Stimulated activated CD8-positive, alpha-beta memory T cell treated with anti-CD3 and anti-CD28 coated beads, Interleukin-15, amount 100 ng/mL, for 24 hours (primary cell): ENCODE measurements at regions not wholly inside any gene's neighbourhood (a gene's known extent, or its start where the extent isn't known, plus 50 kb on each side); places are given as distances from the start of the nearest gene placed in this dataset.
"Not testable (repeated sequence)": the region's sequence is repeated elsewhere in the genome, so short reads cannot be mapped to it uniquely, and the experiment has no call there.

ENCODE experiments used
- DNase-seq: peaks from one replicate; pipeline ENCODE4 v3.0.0-alpha.2; 2020; ENCODE audit warnings: low read depth

- no peak for DNase-seq
These were observed 268.2 kb downstream of the SH3GL2 start for GRCh38 chr9:17846948-17847655.

DNA sequence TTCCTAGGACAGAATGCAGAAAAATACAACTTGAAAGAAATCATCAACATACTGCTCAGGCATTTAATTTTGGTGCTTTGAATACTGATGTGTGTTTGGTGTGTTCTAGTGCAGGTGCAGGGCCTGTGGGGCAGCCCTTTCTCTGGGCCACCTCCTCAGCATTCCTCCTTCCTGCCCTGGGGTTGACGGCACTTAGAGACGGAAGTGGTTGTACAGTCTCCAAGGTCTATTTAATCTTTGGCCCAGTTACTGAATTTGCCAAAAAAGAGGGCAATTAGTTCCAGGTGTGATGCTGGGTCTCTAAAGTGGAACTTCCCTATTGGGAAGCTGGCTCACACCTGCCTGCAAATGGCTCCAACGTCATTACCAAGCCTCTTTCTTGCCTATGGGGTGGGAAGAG is 269.0 kb downstream of the SH3GL2 start:
- DNase-seq: no peak

DNA sequence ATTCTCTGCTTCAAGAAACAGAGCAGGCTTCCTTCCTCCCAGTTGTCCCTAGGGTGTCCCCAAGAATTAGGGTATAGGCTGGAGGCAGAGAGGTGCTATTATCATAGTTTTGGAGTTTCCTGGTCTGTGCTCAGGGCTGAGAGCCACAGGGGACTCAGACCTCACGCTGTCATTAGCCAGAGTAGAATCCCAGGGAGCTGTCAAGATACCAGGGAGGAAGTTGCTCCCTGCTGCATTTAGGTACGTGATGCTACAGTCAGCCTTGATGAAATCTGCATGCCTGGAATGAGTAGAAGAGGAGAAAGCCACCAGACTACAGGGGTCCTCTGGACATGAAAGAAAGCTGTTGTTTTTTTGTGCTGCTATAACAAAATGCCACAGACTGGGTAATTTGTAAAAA is 273.2 kb downstream of the SH3GL2 start:
- no peak for DNase-seq

GRCh38 chr9:17854487-17854886 is 275.6 kb downstream of the SH3GL2 start:
- DNase-seq: no peak

DNA sequence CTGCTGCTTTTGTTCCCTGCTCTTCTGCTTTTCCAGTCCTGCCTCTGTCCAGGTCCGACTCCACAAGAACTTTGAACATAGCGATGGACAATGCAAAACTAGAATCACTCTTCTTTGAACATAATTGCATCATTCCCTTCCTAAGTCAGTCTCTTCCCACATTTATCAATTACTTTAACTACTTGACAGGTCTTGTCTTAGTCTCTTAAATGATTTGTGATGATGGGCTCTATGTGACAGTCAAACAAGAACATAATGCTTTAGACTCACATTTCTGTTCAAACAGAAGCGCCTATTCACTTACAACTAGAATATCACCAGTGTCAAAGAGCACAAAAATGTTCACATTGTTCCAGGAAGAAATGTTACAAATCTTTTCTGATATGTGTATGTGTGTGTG is 278.1 kb downstream of the SH3GL2 start:
- no peak for DNase-seq

DNA sequence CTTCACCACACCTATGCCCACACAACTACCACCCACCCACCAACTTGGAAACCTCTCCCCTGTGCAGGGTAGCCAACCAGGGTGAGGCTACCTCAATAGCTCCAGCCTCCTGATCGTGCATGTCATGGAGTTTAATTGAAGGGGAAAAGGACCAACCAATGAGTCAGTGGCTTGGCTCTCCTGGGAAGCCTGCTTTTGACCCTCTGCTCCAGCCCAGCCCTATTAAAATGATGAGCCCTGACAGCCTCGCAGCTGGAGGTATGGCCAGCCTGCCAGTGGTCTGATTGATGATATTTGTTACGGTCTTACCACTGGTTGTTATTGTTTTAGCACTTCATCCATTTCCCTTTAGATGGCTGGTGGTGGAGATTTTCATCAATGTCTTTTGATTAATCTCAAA is 280.4 kb downstream of the SH3GL2 start:
- no peak for DNase-seq

- DNase-seq: no peak
These were observed 281.1 kb downstream of the SH3GL2 start for GRCh38 chr9:17859987-17860386.

GRCh38 chr9:17862101-17862500 is 283.2 kb downstream of the SH3GL2 start:
- no peak for DNase-seq

GRCh38 chr9:17862629-17863028 is 283.8 kb downstream of the SH3GL2 start:
- DNase-seq: no peak

DNA sequence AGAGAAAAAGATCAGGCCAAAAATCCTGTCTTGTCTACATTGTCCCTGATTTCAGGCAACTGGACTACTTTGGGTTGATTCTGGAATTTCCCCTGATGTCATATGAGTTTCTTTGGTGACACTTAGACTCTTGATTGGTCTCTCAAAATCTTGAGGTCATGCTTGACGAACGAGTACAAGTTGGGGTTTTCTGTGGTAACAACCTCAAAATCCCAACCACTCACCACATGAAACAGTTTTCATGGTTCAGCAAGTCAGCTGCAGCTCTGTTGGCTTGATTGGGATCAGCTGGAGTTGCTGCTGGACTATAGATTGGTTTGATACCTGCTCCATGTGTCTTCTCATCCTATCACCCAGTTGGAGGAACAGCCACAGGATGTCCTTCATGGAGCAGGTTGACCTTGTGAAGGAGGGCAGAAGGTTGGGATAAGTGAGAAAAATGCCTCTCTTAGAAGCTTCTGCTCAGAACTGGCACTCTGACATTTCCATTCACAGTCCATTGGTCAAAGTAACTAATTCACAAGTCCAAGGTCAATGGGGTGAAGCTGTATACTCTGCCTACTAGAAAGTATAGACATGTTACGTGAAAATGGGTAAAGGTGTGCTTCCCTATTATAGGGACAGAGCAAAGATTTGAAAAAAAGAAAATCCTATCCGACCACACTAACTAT is 284.5 kb downstream of the SH3GL2 start:
- no peak for DNase-seq

- DNase-seq: no peak
These were observed 285.1 kb downstream of the SH3GL2 start for GRCh38 chr9:17863924-17864323.

DNA sequence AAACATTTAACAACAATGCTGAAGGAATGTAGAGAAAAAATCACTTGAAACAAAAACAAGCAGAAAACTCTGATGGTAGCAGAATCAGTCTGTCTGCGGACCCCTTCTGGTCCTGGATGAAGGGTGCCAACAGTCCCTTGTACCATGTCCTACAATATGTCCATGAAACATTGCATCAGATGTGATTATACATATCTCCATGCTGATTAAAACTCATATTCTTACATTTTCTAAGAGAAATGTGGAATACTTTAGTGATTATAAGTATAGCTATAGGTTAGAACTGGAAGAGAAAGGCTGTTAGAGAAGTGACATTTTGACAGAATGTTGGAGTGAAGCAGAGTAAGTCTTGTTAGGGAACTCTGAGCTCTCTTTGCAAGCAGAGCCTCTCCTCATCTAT is 286.1 kb downstream of the SH3GL2 start:
- no peak for DNase-seq

DNA sequence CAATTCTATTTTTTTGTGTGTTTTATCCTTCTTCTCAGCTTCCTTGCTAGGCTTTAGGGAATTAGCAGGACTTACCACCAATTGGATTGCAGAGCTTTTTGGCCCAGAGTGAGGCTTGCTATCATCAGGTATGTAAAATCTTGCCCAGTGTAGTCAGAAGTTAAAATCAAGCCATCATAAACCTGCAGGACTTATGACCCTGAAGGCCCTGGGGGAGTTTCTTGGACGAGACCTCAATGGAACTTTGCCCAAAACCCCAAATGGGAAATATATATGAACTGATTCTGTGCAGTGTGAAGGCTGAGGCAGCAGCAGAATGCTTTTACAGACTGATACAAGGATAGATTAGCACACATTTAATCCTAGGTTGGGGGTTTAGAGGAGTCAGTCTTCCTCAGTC is 287.0 kb downstream of the SH3GL2 start:
- no peak for DNase-seq

DNA sequence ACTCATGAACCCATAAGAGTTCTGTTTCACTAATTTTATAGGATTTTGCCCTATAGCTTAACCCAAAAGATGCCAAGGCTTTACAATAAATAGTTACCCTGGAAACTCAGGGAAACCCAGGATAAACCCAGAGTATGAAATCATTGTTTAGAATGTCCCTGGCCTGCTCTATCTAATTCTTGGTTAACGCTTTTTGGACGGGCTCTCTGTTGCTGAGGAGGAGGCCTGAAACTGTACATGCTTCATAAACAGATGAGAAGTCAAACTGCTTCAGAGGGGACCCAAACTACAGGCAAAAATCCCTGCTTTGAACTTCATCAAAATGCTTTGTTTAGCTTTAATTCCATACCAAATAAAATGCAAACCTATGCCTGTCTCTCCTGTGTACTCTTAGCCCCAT is 291.9 kb downstream of the SH3GL2 start:
- DNase-seq: no peak

- no peak for DNase-seq
These were observed 292.5 kb downstream of the SH3GL2 start for GRCh38 chr9:17871213-17871890.

GRCh38 chr9:17875886-17876285 is 297.0 kb downstream of the SH3GL2 start:
- no peak for DNase-seq

DNA sequence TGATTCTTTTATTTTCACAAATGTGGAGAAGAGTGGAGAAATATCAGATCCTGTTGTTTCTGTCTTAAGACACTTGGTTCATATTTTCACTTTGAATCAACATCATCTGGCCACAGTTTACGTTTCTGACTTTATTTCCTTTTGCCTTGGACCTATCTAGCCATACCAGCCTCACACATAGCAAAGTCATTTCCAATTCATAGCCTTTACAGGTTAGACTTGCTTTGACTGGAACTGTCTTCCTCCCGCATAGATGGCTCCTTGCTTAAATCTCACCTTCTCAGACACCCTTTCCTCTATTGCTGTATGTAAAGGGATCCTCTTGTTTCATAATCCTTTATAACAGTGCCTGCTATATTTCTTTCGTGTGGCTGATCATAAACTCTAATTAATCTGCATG is 297.8 kb downstream of the SH3GL2 start:
- DNase-seq: no peak

GRCh38 chr9:17878810-17879370 is 300.0 kb downstream of the SH3GL2 start:
- DNase-seq: no peak

DNA sequence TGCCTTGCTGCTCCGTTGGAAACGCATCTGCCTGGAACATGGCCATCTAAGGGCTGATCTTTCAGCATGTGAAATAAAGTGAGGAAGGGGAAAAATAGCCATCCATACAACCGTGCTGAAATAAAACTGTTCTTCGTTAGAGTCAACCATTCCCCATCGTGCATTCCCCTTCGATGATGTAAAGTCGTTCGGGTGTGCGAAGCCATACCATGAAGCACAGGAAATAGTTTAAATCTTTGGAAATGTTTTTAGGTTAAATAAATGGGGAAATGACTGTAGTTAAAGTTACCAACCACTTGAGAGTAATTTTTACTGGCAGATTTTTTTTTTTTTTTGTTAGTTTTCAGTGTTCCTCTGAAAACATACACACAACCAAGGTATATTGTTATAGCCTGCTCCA is 302.5 kb downstream of the SH3GL2 start:
- no peak for DNase-seq

- no peak for DNase-seq
These were observed 304.1 kb downstream of the SH3GL2 start for GRCh38 chr9:17882688-17883594.

DNA sequence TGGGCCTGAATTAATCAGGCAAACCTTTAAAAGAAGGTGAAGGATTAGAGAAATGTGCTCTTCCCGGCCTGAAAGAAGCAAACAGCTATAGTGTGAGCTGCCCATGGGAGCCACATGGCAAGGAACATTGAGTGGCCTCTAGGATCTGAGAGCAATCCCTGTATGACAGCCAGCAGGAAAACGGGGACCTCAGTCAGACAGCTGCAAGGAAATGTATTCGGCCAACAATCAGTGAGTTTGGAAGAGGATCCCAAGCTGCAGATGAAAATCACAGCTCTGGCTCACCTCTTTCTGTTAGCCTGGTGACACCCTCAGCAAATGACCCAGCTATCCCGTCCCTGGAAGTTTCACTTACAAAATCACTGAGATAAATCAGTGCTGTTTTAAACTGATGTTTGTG is 309.2 kb downstream of the SH3GL2 start:
- DNase-seq: no peak

DNA sequence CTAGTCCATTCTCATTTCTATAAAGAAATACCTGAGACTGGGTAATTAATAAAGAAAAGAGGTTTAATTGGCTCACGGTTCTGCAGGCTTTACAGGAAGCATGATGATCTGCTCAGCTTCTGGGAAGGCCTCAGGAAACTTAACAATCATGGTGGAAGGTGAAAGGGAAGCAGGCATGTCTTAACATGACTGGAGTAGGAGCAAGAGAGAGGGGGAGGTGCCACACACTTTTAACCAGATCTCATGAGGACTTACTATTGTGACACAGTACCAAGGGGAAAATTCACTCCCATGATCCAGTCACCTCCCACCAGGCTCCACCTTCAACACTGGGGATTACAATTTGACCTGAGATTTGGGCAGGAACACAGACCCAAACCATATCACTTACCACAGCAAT is 310.1 kb downstream of the SH3GL2 start:
- not testable (repeated sequence) for DNase-seq
